NCI-H1417 (cell line): ENCODE measurements at regions not wholly inside any gene's neighbourhood (a gene's known extent, or its start where the extent isn't known, plus 50 kb on each side); places are given as distances from the start of the nearest gene placed in this dataset.
A peak's percentile ranks its signal among the peaks of the same experiment; 100 is the strongest.
"Not testable (repeated sequence)": the region's sequence is repeated elsewhere in the genome, so short reads cannot be mapped to it uniquely, and the experiment has no call there.

ENCODE experiments used
- DNase-seq, 3 experiments: peaks; one replicate each; lab custom pipeline; 2025; lab: John Stamatoyannopoulos, UW

DNA sequence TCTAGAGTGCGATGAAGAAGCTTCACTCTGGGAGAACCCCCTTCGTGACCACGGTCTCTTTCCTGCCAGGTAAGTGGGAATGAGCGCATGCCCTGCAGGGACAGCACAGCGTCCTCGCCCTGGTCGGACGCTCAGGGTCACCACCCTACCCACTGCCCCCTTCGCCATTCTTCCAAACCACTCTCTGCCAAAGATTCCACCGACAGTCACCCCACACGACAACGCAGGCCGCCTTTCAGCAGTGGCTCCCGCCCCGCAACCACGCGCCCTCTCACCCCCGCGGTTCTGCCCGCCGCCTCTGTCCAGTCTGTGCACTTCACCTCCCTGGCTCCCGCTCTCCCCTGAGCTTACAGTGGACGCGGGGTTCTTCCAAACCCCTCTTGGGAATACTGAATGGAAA, 82.3 kb upstream of the FCGR1A start:
- DNase-seq, result not testable (repeated sequence)

DNA sequence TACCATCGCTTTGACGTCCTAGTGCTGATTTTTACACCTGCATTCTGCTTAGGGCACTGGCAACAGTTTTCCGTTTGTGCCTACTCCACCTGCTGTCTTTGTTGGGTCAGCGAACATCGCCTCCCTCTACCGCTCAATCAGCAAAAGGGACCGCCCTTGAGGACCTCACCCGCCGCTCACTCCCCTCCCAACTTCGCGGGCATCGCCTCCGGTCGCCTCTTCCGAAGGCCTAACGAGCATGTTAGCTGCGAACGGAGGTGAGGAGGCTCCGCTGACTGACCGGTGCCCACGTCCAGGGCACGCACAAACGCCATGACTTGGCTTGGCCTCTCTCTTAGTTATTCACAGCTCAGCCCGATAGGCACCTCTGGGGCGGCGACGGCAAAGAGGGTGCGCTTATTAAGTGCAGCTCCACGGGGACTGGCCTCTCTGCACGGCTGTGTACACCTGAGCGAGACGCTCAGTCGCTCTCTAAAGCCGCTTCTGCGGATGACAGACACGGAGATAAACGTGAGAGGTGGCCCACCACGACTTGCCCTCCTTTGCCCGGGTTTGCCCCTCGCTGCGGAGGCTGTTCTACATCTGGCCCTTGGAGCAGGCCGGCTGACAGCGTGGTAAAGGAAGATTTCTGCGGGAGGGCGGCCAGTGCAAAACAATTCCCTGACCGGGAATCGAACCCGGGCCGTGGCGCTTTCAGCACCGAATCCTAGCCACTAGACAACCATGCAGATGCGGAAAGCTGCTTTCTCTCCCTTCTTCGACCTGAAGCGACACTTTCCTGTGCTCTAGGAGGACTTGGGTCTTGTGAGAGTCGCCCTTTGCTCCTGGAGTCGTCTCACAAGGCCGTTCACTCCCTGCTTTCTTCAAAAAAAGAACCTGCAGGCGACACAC, 81.6 kb upstream of the FCGR1A start:
- DNase-seq, result not testable (repeated sequence)

DNA sequence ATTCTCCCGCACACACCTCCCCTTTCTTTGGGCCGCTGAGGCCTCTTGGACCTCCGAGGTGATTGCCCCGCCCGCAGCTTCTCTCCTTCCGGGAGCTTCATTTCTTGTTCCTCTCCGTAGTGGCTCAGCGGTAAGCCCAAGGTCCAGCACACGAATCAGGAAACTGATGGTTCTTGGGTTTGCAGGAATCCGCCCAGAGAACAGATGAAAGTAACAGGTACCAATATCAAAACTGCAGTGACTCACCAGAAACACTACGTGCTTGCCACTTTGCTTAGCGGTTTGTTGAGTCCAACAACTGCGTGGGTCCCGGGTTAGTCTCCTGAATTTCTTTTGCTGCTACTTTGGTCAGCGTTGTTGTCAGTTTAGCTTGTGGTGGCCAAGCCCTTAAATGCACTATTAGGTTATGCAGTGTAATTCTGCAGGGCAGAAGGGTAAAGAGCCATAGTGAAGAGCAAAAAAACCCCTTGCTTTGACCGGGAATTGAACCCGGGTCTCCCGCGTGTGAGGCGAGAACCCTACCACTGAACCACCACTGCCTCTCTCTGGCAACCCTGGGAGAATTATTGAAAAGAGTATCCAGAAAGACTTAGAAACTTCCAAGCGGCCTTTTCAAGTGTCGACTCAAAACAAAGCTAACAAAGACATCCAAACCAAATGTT, 74.2 kb upstream of the FCGR1A start:
- DNase-seq, result peak; percentile 1 to 50 (median 20)

GRCh38 chr1:149711651-149712050, 70.8 kb upstream of the FCGR1A start:
- not testable (repeated sequence) for DNase-seq

DNA sequence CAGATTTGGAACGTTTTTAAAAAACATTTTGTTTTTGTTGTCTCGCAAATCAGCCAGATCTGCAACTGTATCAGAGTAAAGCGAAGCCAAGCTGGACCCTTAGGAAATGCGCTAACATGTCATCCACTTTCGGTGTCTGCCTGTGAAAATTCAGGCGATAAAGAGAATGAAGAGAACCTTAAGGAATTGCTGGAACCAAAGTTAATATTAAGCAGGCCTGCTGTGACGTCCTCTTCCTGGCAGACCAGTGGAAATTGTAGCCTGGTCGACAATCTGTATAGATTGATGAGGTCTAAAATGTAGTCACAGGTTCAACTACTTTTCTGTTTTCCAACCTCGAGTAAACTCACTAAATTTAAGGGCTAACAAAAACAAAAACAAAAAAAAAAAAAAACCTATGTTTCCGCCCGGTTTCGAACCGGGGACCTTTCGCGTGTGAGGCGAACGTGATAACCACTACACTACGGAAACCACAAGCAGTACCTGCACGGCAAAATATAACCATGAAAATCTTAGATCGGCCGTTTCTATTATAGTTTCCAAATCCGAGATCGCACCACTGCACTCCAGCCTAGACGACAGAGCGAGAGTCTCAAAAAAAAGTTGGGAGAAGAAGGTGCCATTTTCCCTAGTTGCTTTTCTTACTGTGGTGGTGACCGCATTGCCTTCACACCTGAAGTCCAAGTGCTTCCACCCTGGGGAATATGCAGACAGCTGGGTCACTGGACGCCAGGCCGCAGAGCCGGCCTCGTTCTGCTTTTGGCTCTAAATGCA, 70.2 kb upstream of the FCGR1A start:
- peak in 2 of 3 experiments; percentile 8 to 70 for DNase-seq

GRCh38 chr1:149713513-149713912, 69.0 kb upstream of the FCGR1A start:
- DNase-seq, result not testable (repeated sequence)

DNA sequence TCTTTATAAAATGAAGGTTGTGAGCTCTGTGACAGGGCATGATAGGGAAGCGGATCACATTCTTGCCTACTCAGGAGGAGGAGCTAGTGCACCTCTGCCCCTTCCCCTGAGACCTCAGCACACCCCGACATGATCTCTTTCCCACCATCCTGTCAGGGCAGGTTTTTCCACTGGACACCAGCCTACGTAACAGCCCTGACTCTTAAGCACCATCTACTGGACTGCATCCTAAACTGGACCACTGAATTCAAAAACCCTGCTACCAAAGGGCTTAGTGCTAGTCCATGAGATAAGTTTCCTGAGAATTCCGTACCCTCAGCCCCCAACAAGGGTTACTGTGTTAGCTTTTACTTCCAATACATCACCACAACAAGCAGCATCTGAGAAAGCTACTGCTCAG, 68.5 kb upstream of the FCGR1A start:
- DNase-seq, result not testable (repeated sequence)

- not testable (repeated sequence) for DNase-seq
These were observed 57.7 kb upstream of the FCGR1A start for GRCh38 chr1:149724618-149725302.

GRCh38 chr1:149726688-149727087, 55.8 kb upstream of the FCGR1A start:
- DNase-seq, result not testable (repeated sequence)

- not testable (repeated sequence) for DNase-seq
These were observed 53.9 kb upstream of the FCGR1A start for GRCh38 chr1:149728598-149728997.
